Skeletal muscle tissue (tissue), 3 donors: ENCODE measurements at regions not wholly inside any gene's neighbourhood (a gene's known extent, or its start where the extent isn't known, plus 50 kb on each side); places are given as distances from the start of the nearest gene placed in this dataset.

ENCODE experiments used
- H3K27ac ChIP-seq: one replicate; pipeline ENCODE4 v1.7.0; 2013; ENCODE audit warnings: mild to moderate bottlenecking, low read depth, low read length, inconsistent platforms
- H3K27me3 ChIP-seq, 3 donors: one replicate each; pipeline ENCODE4 v1.7.0; 2013; ENCODE audit warnings: low read length in 3 of 3; ENCODE audit not compliant: control insufficient read depth in 3 of 3, insufficient read depth in 3 of 3
- H3K36me3 ChIP-seq, 3 donors: one replicate each; pipeline ENCODE4 v1.7.0; 2013; ENCODE audit warnings: low read length in 3 of 3; ENCODE audit not compliant: control insufficient read depth in 3 of 3, insufficient read depth in 3 of 3
- H3K4me1 ChIP-seq, 3 donors: one replicate each; pipeline ENCODE4 v1.7.0; 2013; ENCODE audit warnings: low read length in 3 of 3, mild to moderate bottlenecking in 3 of 3; ENCODE audit not compliant: control insufficient read depth in 3 of 3, insufficient read depth in 3 of 3
- H3K4me3 ChIP-seq, 3 donors: one replicate each; pipeline ENCODE4 v1.7.0; 2013; ENCODE audit warnings: low read length in 3 of 3
- H3K9ac ChIP-seq, 3 donors: one replicate each; pipeline ENCODE4 v1.7.0; 2013; ENCODE audit warnings: low read length in 3 of 3, mild to moderate bottlenecking in 3 of 3, moderate library complexity in 2 of 3, low read depth in 1 of 3
- H3K9me3 ChIP-seq, 3 donors: one replicate each; pipeline ENCODE4 v1.7.0; 2013; ENCODE audit warnings: low read length in 3 of 3; ENCODE audit not compliant: control insufficient read depth in 3 of 3
- donor health status: Osteomylitis.

- Histone ChIP-seq H3K4me3 (no peak overlapping the region), H3K27ac (no peak overlapping the region), H3K4me1 (no peaks in the 10 kb centered on the region), H3K27me3 (no peaks in the 10 kb centered on the region), H3K36me3 (no peaks in the 10 kb centered on the region), H3K9ac (no peak overlapping the region), H3K9me3 (no peaks in the 10 kb centered on the region)
Observed at GRCh38 chr7:47654672-47655298, 72.9 kb upstream of the TNS3 start.

GRCh38 chr7:47653550-47654411 lies 71.9 kb upstream of the TNS3 start:
- Histone ChIP-seq H3K9me3 (no peaks in the 10 kb centered on the region), H3K36me3 (no peaks in the 10 kb centered on the region), H3K27ac (no peak overlapping the region), H3K4me1 (no peaks in the 10 kb centered on the region), H3K4me3 (no peak overlapping the region), H3K9ac (no peak overlapping the region), H3K27me3 (no peaks in the 10 kb centered on the region)

GRCh38 chr7:47652591-47652990 lies 70.7 kb upstream of the TNS3 start:
- Histone ChIP-seq H3K27ac (no peak overlapping the region), H3K4me1 (no peaks in the 10 kb centered on the region), H3K9me3 (no peaks in the 10 kb centered on the region), H3K36me3 (no peaks in the 10 kb centered on the region), H3K4me3 (no peak overlapping the region), H3K9ac (no peak overlapping the region), H3K27me3 (no peaks in the 10 kb centered on the region)

GRCh38 chr7:47651355-47652317 lies 69.7 kb upstream of the TNS3 start:
- no peaks in the 10 kb centered on the region for H3K9me3 ChIP-seq
- H3K4me3 ChIP-seq, result no peak overlapping the region
- no peak overlapping the region for H3K27ac ChIP-seq
- no peak overlapping the region for H3K9ac ChIP-seq
- H3K4me1 ChIP-seq, result no peaks in the 10 kb centered on the region
- H3K36me3 ChIP-seq, result no peaks in the 10 kb centered on the region
- no peaks in the 10 kb centered on the region for H3K27me3 ChIP-seq

GRCh38 chr7:47649919-47650318 lies 68.0 kb upstream of the TNS3 start:
- Histone ChIP-seq H3K9ac (no peak overlapping the region), H3K4me1 (no peaks in the 10 kb centered on the region), H3K27me3 (no peaks in the 10 kb centered on the region), H3K4me3 (no peak overlapping the region), H3K9me3 (no peaks in the 10 kb centered on the region), H3K36me3 (no peaks in the 10 kb centered on the region), H3K27ac (no peak overlapping the region)

GRCh38 chr7:47648275-47648925 lies 66.5 kb upstream of the TNS3 start:
- Histone ChIP-seq H3K36me3 (no peaks in the 10 kb centered on the region), H3K4me3 (no peak overlapping the region), H3K27me3 (no peaks in the 10 kb centered on the region), H3K4me1 (no peaks in the 10 kb centered on the region), H3K27ac (no peak overlapping the region), H3K9me3 (no peaks in the 10 kb centered on the region), H3K9ac (no peak overlapping the region)

- Histone ChIP-seq H3K9ac (no peak overlapping the region), H3K27me3 (no peaks in the 10 kb centered on the region), H3K36me3 (no peaks in the 10 kb centered on the region)
Observed at GRCh38 chr7:47647918-47648250, 66.0 kb upstream of the TNS3 start.

GRCh38 chr7:47647181-47647917 lies 65.4 kb upstream of the TNS3 start:
- H3K4me1 ChIP-seq, result no peaks in the 10 kb centered on the region
- H3K9me3 ChIP-seq, result no peaks in the 10 kb centered on the region
- no peaks in the 10 kb centered on the region for H3K27me3 ChIP-seq
- no peak overlapping the region for H3K27ac ChIP-seq
- H3K36me3 ChIP-seq, result no peaks in the 10 kb centered on the region
- no peak overlapping the region for H3K4me3 ChIP-seq
- H3K9ac ChIP-seq, result peak overlapping the region in 1 of 3 donors; percentile 33

More at GRCh38 chr7:47647918-47648250, 66.0 kb upstream of the TNS3 start:
- H3K27ac ChIP-seq, result no peak overlapping the region
- no peak overlapping the region for H3K4me3 ChIP-seq
- no peaks in the 10 kb centered on the region for H3K9me3 ChIP-seq
- H3K4me1 ChIP-seq, result no peaks in the 10 kb centered on the region

- Histone ChIP-seq H3K27ac (no peak overlapping the region), H3K36me3 (no peaks in the 10 kb centered on the region), H3K9ac (no peak overlapping the region), H3K27me3 (no peaks in the 10 kb centered on the region), H3K4me3 (no peak overlapping the region), H3K4me1 (peaks cover 0 to 3% (median 0%) of the 10 kb centered on the region in 3 donors), H3K9me3 (no peaks in the 10 kb centered on the region)
Observed at GRCh38 chr7:47643716-47644400, 61.9 kb upstream of the TNS3 start.
